GM18867 (cell line): ENCODE measurements at regions not wholly inside any gene's neighbourhood (a gene's known extent, or its start where the extent isn't known, plus 50 kb on each side); places are given as distances from the start of the nearest gene placed in this dataset.

Experiments
- ATAC-seq: cut with Tn5 transposase; IDR thresholded peaks from one replicate; pipeline ENCODE4 v1.9.1; 2021; ENCODE audit warnings: mild to moderate bottlenecking, moderate library complexity; ENCODE audit not compliant: unreplicated experiment

DNA sequence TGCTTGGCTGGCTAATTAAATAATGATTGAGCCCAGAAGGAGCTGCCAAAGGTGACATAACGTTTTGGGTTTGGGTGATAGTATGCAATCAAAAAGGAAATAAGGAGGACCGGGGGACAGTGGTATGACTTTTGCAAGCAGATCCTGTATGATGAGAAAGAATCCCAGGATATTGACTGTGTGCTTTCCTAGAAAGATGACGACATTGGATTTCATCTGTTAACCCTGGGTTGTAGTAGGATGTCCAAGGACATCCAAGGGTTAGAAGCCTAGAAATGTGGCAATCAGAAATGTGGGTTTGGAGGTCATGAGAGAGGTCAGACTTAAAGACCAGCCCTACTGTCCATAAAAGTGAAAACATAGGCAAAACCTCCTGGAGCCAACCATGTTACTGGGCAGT is 50.3 kb upstream of the HMHB1 start:
- no peak for ATAC-seq

DNA sequence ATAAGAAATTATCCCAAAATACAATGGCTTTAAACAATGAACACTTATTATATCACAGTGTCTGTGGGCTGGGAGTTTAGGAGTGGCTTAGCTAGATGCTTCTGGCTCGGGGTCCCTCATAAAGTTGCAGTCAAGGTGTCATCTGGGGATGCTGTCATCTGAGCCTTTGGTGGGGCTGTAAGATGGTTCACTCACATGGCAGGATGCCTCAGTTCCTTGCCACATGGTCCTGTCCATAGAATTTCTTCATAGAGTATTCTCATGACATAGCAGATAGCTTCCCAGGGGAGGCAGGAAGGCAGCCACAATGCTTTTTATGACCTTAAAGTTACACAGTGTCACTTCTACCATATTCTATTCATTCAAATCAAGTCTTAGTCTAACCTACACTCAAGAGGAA is 51.2 kb upstream of the HMHB1 start:
- ATAC-seq = no peak

DNA sequence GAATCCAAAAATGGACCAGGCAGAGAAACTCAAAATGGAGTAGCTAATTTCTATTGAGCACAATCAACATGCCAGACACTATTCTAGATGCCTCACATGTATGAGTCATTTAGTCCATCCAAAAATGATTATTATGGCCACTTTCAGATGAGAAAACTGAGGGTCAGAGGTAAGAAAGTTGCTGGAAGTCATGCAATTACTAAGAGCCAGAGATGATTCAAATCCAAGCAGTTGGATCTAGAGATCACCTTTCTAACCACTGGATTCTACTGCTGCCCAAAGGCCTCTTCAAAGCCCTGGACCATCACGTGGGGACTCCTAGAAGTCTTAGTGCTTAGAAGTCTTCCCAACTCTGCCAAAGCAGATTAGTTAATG is 51.8 kb upstream of the HMHB1 start:
- ATAC-seq = peak; percentile 39

DNA sequence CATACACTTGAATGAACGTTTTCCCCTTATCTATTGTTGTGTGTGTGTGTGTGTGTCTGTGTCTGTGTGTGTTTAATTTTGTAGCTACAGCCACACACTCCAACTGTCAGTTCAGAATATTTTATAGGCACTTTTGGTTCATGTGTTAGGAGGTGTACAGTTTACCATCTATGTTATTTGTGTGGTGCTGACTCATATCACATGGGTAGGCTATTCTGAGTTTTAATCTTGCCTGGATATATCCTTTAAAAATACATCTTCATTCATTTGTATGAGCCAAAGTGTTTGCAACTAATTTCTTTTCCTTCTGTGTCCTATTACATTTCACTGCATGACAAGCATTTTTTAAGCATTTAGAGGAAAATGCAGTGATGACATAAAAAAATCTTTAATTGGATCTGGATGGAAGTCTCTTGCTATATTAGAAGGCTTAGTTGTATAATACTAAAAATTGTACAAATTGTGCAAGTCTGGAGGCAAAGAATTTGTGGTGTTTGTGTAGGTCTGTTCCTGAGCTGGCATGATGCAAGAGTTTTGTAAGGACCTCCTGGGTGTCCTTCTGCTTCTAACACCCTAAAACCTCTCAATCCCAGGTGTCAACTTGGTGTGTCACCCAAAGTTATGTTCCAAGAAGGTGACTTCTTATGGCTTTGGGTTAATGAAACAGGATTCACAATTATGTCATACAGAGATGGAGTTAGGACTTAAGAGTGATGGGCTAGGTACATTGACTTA is 52.4 kb upstream of the HMHB1 start:
- peak; percentile 28 for ATAC-seq

DNA sequence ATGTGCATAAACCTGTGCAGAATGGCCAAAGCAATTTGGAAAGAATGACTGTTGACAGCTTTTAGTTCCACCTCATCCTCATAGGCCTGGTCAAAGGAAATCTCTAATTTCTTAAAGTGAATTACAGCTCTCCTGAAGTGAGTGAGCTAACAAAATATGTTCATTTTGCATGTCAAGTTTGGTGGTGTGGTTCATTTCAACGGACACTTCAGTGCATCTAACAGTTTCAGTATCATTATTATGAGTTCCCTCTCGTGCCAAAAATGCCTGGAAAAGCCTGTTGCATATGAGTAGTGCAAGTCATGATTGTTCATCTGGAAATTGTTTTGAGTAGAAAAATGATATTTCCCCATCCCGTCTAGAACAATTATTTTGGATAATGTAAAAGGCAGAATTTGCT is 53.2 kb upstream of the HMHB1 start:
- peak; percentile 71 for ATAC-seq

DNA sequence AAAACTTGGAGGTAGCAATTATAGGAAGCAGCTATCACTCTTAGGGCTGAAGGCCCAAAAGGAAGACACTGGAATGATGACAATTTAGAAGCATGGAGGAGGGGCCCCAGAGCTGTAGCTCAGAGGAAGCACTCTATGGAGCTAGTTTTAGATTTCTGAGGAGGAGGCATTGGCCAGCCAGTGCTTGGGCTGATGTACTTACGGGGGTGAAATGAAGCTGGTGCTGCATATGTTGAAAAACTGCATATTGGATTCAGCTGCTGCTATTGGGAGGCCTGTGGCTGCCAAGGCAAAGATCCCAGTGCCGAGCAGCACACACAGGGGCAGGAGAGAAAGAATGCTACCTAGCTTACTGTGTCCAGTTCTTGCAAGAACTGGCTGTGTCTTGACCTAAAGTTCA is 53.9 kb upstream of the HMHB1 start:
- ATAC-seq = no peak

DNA sequence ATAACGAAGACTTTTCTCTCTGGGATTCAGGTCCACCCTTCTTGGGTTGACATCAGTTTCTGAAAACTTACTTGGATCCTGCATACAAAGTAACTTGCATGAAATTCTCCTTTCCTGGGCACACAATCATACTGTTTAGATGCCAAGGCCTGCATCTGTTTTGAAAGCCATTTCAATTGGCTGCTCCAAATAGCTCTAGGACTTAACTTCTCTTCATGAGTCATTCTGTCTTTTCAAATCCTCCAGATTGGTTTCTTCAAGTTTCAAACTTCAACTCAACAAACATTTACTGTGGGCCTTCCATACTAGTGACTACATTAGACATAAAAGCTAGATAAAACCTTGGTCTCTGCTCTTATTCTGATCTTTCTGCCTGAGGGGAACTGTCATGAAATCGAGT is 54.8 kb upstream of the HMHB1 start:
- no peak for ATAC-seq

DNA sequence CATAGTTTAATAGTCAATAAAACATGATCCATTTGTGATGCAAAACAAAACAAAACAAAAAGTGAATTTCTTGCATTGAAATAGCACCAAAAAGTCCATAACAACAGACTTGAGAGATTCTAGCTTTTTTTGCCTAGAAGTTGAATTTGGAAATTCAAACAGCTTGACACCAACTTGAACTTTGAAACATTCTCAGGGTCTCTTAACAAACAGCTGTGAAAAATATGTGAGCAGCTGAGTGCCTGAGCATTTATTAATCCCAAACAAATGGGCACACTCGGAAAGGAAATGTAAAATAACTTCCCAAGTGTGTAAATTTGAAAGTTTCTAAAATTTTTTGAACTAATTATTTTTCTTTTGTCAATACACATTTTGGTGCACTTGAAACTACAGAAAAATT is 56.0 kb upstream of the HMHB1 start:
- no peak for ATAC-seq

DNA sequence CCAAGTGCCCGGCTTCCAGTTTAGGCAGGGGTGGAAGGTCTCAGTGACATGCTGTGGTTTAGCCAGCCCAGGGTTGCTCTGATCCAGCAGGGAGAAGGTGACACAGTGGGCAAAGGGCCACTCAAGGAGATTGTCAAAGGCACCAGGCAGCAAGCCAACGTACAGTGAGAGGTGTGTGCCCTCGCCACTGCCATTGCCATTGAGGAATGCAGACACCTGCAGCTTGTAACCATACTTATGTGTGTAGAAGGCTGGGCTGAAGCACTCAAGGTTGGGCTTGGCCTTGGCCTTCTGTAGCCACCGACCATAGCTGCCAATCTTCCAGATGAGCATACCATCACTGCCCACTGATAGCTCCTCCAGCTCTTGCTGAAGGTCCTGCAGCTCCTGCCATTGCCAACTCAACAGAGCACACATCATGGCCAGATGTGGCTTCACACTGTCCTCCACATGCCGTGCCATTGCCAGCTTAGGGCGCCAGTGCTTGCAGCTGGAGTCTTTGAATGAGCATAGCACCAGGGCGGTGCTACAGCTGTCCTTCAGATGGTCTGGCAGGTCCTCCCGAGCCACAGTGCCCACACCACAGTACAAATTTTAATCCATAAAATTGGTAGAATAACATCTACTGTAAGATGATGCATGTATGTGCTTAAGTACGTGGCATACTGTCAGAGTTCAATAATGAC is 59.7 kb upstream of the HMHB1 start:
- no peak for ATAC-seq

DNA sequence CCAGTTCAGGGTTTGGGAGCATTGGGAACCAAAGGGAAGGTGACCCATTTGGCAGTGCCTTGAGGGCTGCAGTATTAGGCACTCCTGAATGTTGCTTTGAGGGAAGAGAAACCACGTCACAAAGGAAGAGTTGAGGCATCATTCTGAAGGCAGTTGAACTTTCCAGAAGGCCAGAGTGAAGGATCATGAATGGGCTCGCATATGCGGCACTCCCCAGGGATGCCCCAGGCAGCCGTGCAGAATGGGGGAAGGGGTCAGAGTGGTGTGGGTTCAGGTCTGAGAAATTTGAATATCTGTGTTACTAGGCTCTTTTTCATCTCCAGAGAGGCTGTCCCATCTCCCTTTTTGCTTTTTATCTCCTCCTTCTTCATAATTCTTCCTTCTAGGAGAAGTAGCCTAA is 60.6 kb upstream of the HMHB1 start:
- no peak for ATAC-seq

DNA sequence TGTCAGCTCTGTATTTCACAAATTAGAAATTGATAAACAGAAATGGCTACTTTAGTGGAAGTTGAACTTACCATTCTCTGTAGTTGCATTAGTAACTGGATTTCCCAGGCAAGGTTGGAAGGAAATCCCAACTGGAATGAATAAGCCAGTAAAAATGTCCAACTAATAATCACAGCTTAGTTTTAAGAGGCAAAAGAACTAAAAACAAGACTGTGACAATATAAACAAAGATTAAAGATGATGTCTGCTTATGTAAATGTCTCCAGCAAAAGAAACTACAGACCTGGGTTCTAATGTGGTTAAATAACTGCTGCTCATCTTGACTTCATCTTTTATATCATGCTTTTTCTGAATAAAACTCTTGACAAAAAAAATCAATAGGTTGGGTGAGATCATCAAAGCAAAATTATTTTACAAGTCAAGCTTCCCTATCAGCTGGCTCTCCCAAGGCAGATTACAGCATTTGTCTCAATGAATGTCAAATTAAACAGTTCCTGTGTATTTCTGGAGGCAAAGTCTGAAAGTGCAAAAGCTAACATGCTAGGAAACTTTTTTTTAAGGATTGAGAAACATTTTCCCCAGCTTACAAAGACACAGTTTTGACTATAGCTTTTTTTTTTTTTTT is 62.3 kb upstream of the HMHB1 start:
- no peak for ATAC-seq

DNA sequence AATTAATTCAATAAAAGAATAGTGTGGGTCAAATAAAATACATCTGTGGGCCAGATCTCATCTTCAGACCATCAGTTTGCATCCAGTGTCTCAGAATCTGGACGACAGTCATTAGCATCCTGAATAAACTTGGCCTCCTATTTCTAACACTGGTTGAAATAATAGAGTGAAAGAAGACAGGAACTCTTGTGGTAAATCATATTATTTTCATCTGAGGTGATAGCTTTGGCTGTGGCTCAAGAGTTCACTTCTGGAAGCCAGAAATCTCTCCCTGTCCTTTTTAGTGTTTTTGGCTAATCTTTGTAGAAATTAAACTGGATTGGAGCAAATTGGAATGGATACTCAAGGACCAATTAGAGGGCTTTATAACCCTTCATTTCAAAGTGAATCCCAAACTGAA is 63.4 kb upstream of the HMHB1 start:
- ATAC-seq = no peak

DNA sequence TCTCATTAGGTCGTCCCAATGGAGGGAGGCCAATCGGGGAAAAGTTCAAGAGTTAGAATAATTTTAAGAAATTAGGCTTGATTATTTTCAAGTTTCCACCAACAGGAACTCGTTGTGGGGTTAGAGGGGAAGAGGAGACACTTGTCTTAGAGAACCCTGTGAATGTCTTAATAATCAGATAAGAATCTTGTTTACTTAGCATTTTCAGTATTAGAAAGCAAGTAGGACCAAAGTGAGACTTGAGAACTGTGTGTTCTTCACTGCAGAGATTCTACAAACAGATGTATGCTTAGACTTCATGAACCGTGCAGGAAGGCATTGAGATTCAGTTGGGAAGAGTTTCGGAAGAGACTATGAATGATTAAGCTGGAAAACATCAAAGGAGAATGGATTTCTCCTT is 69.0 kb upstream of the HMHB1 start:
- no peak for ATAC-seq

DNA sequence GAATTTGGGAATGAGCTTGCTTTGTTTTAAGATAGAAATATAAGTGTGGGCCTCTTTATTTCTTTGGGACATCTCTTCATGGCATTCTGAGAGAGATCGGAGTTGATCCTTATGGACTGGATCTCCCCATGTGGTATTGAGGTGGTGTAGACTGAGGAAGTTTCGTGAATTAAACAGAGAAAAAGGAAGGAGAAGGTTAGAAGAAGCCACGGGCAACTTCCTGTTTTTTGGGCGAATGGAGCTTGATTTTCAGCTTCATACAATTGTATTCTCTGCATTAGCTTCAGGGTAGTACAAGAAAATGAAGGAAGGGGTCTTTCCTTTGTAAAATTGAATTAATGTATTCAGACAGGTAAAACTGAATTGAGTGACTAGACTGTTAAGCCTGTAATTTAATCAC is 70.5 kb upstream of the HMHB1 start:
- no peak for ATAC-seq

DNA sequence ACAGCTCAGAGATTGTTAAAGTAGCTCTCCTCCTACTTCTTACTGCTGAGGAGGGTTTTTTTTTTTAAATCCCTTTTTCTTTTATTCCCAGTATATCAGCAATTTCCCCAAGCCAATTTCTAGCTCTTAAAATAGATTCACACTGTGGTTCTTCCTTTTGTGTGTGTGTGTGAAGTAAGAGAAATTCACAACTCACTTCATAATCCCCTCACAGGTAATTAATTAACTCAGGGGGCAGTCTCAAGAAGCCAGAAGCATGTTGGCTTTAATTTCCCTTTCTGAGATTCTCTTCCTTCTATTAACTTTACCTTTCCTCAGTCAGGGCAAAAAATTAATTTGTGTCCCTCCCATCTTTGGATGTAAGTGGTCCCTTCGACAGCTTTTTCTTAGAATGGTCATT is 71.0 kb upstream of the HMHB1 start:
- no peak for ATAC-seq

DNA sequence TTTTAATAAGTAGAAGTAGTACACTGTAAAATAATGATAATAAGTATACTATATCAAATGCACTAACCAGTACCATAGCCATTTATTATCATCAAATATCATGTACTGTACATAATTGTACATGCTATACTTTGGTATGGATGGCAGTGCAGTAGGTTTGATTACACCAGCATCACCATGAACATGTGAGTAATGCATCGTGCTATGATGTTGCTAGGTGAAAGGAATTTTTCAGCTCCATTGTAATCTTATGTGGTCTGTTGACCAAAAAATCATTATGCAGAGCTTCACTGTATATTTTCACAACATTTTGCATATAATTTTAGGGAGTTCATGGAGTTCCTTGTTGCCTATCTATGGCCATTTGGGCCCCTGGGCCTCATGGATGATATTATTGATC is 72.2 kb upstream of the HMHB1 start:
- no peak for ATAC-seq

DNA sequence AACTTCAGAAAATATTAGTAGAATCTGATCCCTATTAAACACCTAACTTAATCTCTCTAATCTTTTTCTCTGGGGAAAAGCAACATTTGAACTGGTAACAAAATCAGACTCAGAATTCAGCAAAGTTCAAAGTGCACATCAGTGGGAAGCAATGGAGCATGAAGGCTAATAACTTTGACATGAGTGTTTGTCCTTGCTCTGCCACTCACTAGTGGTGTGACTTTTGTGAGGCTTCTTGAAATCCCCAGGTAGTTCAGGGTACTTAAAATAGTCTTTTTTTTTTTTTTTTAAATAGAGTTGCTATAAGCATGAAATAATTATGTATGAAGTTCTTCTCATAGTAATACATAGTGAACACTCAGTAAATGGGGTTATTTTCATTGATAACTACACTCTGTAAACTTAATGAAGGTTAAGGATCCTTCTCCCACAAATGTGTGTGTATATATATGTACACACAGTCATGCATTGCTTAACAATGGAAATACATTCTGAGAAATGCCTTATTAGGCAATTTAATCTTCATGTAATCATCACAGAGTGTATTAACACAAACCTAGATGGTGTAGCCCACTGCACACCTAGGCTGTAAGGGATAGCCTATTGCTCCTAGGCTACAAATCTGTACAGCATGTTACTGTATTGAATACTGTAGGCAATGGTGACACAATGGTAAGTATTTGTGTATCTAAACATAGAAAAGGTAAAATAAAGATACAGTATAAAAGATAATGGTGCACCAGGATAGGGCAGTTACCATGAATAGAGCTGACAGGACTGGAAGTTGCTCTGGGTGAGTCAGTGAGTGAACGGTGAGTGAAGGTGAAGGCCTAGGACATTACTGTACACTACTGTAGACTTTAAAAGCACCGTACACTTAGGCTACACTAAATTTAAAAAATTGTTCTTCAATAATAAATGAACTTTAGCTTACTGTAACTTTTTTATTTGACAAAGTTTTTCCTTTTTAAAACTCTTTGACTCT is 73.3 kb upstream of the HMHB1 start:
- ATAC-seq = peak; percentile 56

DNA sequence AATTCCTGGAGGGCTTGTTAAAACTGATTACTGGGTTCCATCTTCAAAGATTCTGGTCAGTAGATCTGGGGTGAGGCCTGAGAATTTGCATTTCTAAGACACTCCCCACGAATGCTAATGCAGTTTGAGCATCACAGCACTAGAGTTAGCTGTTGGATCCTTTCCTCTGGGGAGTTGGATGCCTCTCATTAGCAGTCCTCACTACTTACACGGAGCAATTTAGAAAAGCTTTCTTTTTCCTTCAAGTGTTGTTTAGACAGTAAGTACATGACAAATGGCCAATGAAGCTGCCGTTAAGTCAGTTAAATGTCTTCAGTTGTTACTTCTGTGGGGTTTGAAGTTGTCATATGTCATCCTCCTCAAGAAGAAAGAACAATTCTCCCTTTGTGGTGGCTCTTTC is 74.9 kb upstream of the HMHB1 start:
- no peak for ATAC-seq

DNA sequence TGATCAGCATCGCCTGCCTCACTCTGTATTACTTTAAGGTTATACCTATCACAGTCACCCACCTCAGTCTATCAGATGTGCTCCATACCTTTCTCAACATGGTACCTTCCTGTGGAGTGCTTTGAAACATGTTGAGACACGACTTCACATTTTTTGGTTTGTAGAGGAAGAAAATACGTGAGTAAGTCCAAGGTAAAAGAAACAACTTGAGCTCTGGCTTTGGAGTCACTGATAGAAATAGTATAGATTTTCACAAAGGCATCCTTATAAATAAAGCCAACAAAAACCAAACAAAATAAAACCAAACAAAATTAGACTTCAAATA is 77.5 kb upstream of the HMHB1 start:
- ATAC-seq = no peak

DNA sequence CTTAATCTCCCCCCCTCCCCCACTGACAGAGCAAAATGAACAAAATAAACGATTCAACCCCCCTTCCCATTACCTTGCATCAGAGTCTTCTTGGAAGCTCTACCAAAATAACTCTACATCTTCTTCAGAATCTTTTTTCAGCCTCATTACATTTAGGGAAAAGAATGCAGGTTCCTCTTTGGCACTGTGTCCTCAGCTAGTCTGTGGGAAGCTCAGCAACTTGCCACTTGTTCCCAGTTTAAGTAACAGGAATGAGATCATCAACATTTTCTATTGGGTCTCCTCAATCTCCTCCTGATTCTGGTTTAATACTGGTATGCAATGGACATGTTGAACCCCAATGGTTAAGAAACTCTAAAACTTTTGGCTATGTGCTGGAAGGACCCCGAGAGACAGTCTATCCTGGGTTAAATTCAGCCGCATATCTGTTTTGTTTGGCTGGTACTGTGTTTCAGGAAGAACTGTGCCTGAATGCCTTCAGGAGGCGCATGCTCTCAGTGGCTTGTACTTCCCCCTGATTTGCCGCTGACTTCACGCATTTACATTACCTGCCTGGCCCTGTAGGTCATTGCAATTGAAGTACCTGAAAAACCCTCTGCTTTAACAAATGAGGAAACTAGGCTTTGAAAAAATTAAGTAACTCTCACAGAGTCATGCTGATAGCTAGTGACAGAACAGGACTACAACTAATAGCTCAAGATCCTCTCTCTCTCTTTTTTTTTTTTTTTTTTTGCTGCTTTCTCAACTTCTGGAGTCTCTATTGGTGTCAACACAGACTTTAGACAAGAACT is 78.1 kb upstream of the HMHB1 start:
- ATAC-seq = no peak

DNA sequence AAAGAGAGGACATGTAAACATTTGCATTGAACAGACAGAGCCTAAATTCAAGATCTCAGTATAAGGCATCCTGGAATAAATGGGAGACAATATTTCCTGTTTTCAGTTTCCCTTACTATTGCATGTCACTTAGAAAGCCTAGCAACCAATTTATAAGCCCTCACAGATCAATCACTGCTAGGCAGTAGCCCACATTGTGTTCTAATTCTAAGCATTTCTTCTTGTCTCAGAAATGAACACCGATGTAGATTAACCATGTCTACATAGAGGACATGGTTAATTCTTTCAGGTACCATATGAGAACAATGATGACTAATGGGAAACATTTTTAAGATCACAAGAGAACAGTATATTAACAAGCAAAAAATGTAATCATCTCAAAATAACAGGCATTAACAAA is 79.6 kb upstream of the HMHB1 start:
- no peak for ATAC-seq
